ENCODE measurements at regions not wholly inside any gene's neighbourhood (a gene's known extent, or its start where the extent isn't known, plus 50 kb on each side); places are given as distances from the start of the nearest gene placed in this dataset.

DNA sequence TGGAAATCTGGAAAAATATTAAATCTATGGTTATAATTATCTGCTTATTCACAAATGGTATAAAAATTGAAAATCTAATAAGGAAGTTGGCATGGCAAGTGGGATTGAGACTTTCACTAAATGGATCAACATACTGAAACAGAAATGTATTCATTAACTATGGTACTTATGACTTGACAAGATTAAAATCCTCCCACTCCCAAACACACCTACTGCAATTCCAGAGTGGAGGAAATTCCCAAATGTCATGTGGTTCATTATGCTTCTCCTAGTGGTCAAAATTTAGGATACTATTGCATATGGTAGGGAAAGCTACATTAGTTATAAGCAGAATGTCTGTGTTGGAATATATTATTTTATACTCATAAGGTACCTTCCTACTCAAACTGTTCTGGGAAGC lies 265.3 kb upstream of the PRICKLE1 start:
- Histone ChIP-seq H3K27me3 (ENCODE audit: control insufficient read depth, insufficient read depth, low read length) (no peaks in the 10 kb centered on the region), H3K27ac (ENCODE audit: low read length) (no peak overlapping the region), H3K4me1 (ENCODE audit: control insufficient read depth, insufficient read depth, low read length) (no peaks in the 10 kb centered on the region), H3K36me3 (ENCODE audit: control insufficient read depth, insufficient read depth, low read length) (no peaks in the 10 kb centered on the region), H3K4me3 (ENCODE audit: low read length) (no peak overlapping the region), H3K9me3 (ENCODE audit: control insufficient read depth, insufficient read depth, low read length) (no peaks in the 10 kb centered on the region)
- no peak for DNase-seq (ENCODE audit: low read depth, low spot score)

DNA sequence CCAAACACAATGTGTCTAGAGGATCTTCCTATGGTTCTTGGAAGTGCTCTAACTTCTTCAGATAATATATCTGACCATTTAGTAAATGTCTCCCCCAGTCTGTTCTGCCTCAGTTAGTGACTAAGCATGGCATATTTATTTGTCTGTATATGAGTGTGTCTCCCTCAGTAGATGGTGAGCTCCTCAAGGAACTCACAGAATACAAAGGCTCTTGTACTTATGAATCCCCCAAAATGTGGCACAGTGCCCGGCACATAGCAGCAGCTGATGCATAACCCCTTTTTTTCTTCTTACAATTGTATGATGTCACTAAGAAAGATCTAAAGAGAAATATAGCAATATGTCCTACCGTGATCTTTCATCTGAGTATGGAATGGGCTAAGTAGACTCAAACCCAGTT lies 264.7 kb upstream of the PRICKLE1 start:
- no peak for DNase-seq (ENCODE audit: low read depth, low spot score)
- Histone ChIP-seq H3K36me3 (ENCODE audit: control insufficient read depth, insufficient read depth, low read length) (no peaks in the 10 kb centered on the region), H3K4me1 (ENCODE audit: control insufficient read depth, insufficient read depth, low read length) (no peaks in the 10 kb centered on the region), H3K9me3 (ENCODE audit: control insufficient read depth, insufficient read depth, low read length) (no peaks in the 10 kb centered on the region), H3K4me3 (ENCODE audit: low read length) (no peak overlapping the region), H3K27me3 (ENCODE audit: control insufficient read depth, insufficient read depth, low read length) (no peaks in the 10 kb centered on the region), H3K27ac (ENCODE audit: low read length) (no peak overlapping the region)
- no CpG with 5 or more reads among the region's 2 CpGs for whole genome bisulfite sequencing (ENCODE audit: insufficient coverage, insufficient read length)

- Histone ChIP-seq H3K4me1 (ENCODE audit: control insufficient read depth, insufficient read depth, low read length) (no peaks in the 10 kb centered on the region), H3K36me3 (ENCODE audit: control insufficient read depth, insufficient read depth, low read length) (no peaks in the 10 kb centered on the region), H3K9me3 (ENCODE audit: control insufficient read depth, insufficient read depth, low read length) (no peaks in the 10 kb centered on the region), H3K27me3 (ENCODE audit: control insufficient read depth, insufficient read depth, low read length) (no peaks in the 10 kb centered on the region), H3K4me3 (ENCODE audit: low read length) (no peak overlapping the region), H3K27ac (ENCODE audit: low read length) (no peak overlapping the region)
- no CpG with 5 or more reads among the region's 4 CpGs for WGBS (ENCODE audit: insufficient coverage, insufficient read length)
- no peak for DNase-seq (ENCODE audit: low read depth, low spot score)
These were observed 264.0 kb upstream of the PRICKLE1 start for GRCh38 chr12:42853370-42854140.

GRCh38 chr12:42846782-42847181 lies 257.2 kb upstream of the PRICKLE1 start:
- no peak for DNase-seq (ENCODE audit: low read depth, low spot score)
- no CpG with 5 or more reads among the region's 1 CpG for WGBS (ENCODE audit: insufficient coverage, insufficient read length)
- H3K36me3 ChIP-seq (ENCODE audit: control insufficient read depth, insufficient read depth, low read length): no peaks in the 10 kb centered on the region
- no peaks in the 10 kb centered on the region for H3K27me3 ChIP-seq (ENCODE audit: control insufficient read depth, insufficient read depth, low read length)
- no peaks in the 10 kb centered on the region for H3K9me3 ChIP-seq (ENCODE audit: control insufficient read depth, insufficient read depth, low read length)
- no peak overlapping the region for H3K27ac ChIP-seq (ENCODE audit: low read length)
- H3K4me3 ChIP-seq (ENCODE audit: low read length): no peak overlapping the region
- H3K4me1 ChIP-seq (ENCODE audit: control insufficient read depth, insufficient read depth, low read length): no peaks in the 10 kb centered on the region

DNA sequence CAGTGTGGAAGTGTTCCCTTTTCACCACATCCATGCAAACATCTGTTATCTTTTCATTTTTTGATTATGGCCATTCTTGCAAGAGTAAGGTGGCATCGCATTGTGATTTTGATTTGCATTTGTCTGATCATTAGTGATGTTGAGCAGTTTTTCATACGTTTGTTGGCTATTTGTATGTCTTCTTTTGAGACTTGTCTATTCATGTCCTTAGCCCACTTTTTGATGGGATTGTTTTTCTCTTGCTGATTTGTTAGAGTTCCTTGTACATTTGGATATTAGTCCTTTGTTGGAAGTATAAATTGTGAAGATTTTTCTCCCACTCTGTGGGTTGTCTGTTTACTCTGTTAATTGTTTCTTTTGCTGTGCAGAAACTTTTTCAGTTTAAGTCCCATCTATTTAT lies 244.5 kb upstream of the PRICKLE1 start:
- Histone ChIP-seq H3K27ac (ENCODE audit: low read length) (no peak overlapping the region), H3K36me3 (ENCODE audit: control insufficient read depth, insufficient read depth, low read length) (no peaks in the 10 kb centered on the region), H3K27me3 (ENCODE audit: control insufficient read depth, insufficient read depth, low read length) (no peaks in the 10 kb centered on the region), H3K4me1 (ENCODE audit: control insufficient read depth, insufficient read depth, low read length) (no peaks in the 10 kb centered on the region), H3K9me3 (ENCODE audit: control insufficient read depth, insufficient read depth, low read length) (no peaks in the 10 kb centered on the region), H3K4me3 (ENCODE audit: low read length) (no peak overlapping the region)
- WGBS (ENCODE audit: insufficient coverage, insufficient read length): no CpG with 5 or more reads among the region's 2 CpGs
- no peak for DNase-seq (ENCODE audit: low read depth, low spot score)

GRCh38 chr12:42828836-42829235 lies 239.3 kb upstream of the PRICKLE1 start:
- H3K9me3 ChIP-seq (ENCODE audit: control insufficient read depth, insufficient read depth, low read length): no peaks in the 10 kb centered on the region
- no peaks in the 10 kb centered on the region for H3K27me3 ChIP-seq (ENCODE audit: control insufficient read depth, insufficient read depth, low read length)
- WGBS (ENCODE audit: insufficient coverage, insufficient read length): no CpG with 5 or more reads among the region's 4 CpGs
- H3K4me3 ChIP-seq (ENCODE audit: low read length): no peak overlapping the region
- H3K36me3 ChIP-seq (ENCODE audit: control insufficient read depth, insufficient read depth, low read length): no peaks in the 10 kb centered on the region
- no peak overlapping the region for H3K27ac ChIP-seq (ENCODE audit: low read length)
- no peak for DNase-seq (ENCODE audit: low read depth, low spot score)
- H3K4me1 ChIP-seq (ENCODE audit: control insufficient read depth, insufficient read depth, low read length): 0 out of 2 replicates have a peak, but pooled peaks cover 1% of the 10 kb centered on the region

DNA sequence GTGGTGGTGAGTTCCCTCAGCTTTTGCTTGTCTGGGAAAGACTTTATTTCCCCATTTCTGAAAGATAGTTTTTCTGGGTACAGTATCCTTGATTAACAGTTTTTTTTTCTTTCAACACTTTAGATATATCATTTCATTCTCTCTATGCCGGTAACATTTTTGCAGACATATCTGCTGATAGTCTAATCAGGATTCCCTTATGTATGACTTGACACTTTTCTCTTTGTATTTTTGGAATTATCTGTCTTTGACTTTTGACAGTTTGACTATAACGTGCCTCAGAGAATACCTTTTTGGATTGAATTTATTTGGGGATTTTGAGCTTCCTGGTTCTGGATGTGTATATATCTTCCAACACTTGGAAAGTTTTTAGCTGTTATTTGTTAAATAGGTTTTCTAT lies 234.8 kb upstream of the PRICKLE1 start:
- Histone ChIP-seq H3K4me3 (ENCODE audit: low read length) (no peak overlapping the region), H3K9me3 (ENCODE audit: control insufficient read depth, insufficient read depth, low read length) (no peaks in the 10 kb centered on the region), H3K27me3 (ENCODE audit: control insufficient read depth, insufficient read depth, low read length) (no peaks in the 10 kb centered on the region), H3K4me1 (ENCODE audit: control insufficient read depth, insufficient read depth, low read length) (0 out of 2 replicates have a peak, but pooled peaks cover 1% of the 10 kb centered on the region), H3K36me3 (ENCODE audit: control insufficient read depth, insufficient read depth, low read length) (no peaks in the 10 kb centered on the region), H3K27ac (ENCODE audit: low read length) (no peak overlapping the region)
- DNase-seq (ENCODE audit: low read depth, low spot score): no peak
- no CpG with 5 or more reads among the region's 2 CpGs for WGBS (ENCODE audit: insufficient coverage, insufficient read length)

DNA sequence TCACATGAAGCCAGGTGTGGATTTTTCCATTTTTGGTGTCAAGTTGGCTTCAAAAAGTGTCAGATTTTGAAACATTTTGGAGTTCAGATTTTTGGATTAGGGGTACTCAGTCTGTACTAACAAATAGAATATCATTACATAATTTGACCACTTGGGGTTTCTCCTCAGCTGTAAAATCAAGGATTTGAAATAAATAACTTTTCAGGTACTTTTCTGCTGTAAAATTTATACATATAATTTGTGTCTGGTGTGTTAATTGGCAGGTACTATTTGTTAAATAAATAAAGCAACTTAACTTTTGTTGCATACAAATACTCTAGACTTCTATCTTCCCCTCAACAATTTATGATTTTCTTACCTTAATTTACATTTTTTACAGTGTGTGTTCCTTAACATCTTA lies 234.1 kb upstream of the PRICKLE1 start:
- H3K9me3 ChIP-seq (ENCODE audit: control insufficient read depth, insufficient read depth, low read length): no peaks in the 10 kb centered on the region
- no peak overlapping the region for H3K4me3 ChIP-seq (ENCODE audit: low read length)
- no peak for DNase-seq (ENCODE audit: low read depth, low spot score)
- no peaks in the 10 kb centered on the region for H3K27me3 ChIP-seq (ENCODE audit: control insufficient read depth, insufficient read depth, low read length)
- H3K27ac ChIP-seq (ENCODE audit: low read length): no peak overlapping the region
- H3K4me1 ChIP-seq (ENCODE audit: control insufficient read depth, insufficient read depth, low read length): 0 out of 2 replicates have a peak, but pooled peaks cover 1% of the 10 kb centered on the region
- H3K36me3 ChIP-seq (ENCODE audit: control insufficient read depth, insufficient read depth, low read length): no peaks in the 10 kb centered on the region

- no peak overlapping the region for H3K4me3 ChIP-seq (ENCODE audit: low read length)
- no peaks in the 10 kb centered on the region for H3K27me3 ChIP-seq (ENCODE audit: control insufficient read depth, insufficient read depth, low read length)
- no peak overlapping the region for H3K27ac ChIP-seq (ENCODE audit: low read length)
- DNase-seq (ENCODE audit: low read depth, low spot score): no peak
- H3K36me3 ChIP-seq (ENCODE audit: control insufficient read depth, insufficient read depth, low read length): no peaks in the 10 kb centered on the region
- H3K4me1 ChIP-seq (ENCODE audit: control insufficient read depth, insufficient read depth, low read length): no peaks in the 10 kb centered on the region
- no peaks in the 10 kb centered on the region for H3K9me3 ChIP-seq (ENCODE audit: control insufficient read depth, insufficient read depth, low read length)
- no CpG with 5 or more reads among the region's 6 CpGs for WGBS (ENCODE audit: insufficient coverage, insufficient read length)
These were observed 230.3 kb upstream of the PRICKLE1 start for GRCh38 chr12:42819846-42820245.

- no peaks in the 10 kb centered on the region for H3K36me3 ChIP-seq (ENCODE audit: control insufficient read depth, insufficient read depth, low read length)
- H3K27me3 ChIP-seq (ENCODE audit: control insufficient read depth, insufficient read depth, low read length): no peaks in the 10 kb centered on the region; the same call in 1 of the 2 replicates
- no peak overlapping the region for H3K27ac ChIP-seq (ENCODE audit: low read length)
- no peaks in the 10 kb centered on the region for H3K9me3 ChIP-seq (ENCODE audit: control insufficient read depth, insufficient read depth, low read length)
- no peaks in the 10 kb centered on the region for H3K4me1 ChIP-seq (ENCODE audit: control insufficient read depth, insufficient read depth, low read length)
- DNase-seq (ENCODE audit: low read depth, low spot score): no peak
- no peak overlapping the region for H3K4me3 ChIP-seq (ENCODE audit: low read length)
- WGBS (ENCODE audit: insufficient coverage, insufficient read length): no CpG with 5 or more reads among the region's 2 CpGs
These were observed 225.5 kb upstream of the PRICKLE1 start for GRCh38 chr12:42815068-42815467.

DNA sequence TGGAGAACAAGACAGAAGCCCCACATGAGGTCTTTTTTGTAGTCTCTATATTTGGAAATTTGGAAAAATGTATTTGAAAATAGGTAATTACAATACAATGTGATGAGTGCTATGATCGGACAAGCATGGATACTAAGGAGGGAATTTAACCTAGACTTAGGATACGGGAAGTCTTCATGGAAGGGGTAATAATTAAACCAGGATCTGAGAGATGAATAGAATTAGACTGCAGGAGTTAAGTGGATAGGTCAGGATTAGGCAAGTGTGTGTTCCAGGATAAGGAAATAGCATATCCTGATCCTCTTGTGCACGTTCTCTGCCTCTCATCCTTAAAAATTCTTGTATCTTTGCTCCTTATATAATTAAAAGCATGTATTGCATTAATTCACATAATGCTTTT lies 223.3 kb upstream of the PRICKLE1 start:
- Histone ChIP-seq H3K9me3 (ENCODE audit: control insufficient read depth, insufficient read depth, low read length) (no peaks in the 10 kb centered on the region), H3K4me3 (ENCODE audit: low read length) (no peak overlapping the region), H3K4me1 (ENCODE audit: control insufficient read depth, insufficient read depth, low read length) (no peaks in the 10 kb centered on the region), H3K27me3 (ENCODE audit: control insufficient read depth, insufficient read depth, low read length) (no peaks in the 10 kb centered on the region; the same call in 1 of the 2 replicates), H3K27ac (ENCODE audit: low read length) (no peak overlapping the region), H3K36me3 (ENCODE audit: control insufficient read depth, insufficient read depth, low read length) (no peaks in the 10 kb centered on the region)
- 100% methylated on average over 1 of the region's 3 CpGs for WGBS (ENCODE audit: insufficient coverage, insufficient read length)
- no peak for DNase-seq (ENCODE audit: low read depth, low spot score)
